ENCODE measurements at regions not wholly inside any gene's neighbourhood (a gene's known extent, or its start where the extent isn't known, plus 50 kb on each side); places are given as distances from the start of the nearest gene placed in this dataset.

DNA sequence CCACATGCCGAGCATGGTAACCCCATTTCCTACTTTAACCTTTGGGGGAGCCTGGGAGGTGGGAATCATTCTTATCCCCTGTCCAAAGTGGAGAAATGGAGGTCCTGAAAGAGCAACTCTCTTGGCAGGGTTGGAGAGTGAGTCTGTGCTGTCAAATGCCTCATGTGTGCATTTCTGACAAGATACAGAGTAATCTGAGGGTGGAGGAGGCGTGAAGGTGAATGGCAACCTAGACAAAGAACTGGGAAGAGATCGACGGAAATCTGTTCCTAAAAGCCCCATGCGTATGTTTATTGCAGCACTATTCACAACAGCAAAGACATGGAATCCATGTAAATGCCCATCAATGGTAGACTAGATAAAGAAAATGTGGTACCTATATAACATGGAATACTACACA lies 63.8 kb upstream of the USP29 start:
- TF ChIP-seq, protein P1, sequence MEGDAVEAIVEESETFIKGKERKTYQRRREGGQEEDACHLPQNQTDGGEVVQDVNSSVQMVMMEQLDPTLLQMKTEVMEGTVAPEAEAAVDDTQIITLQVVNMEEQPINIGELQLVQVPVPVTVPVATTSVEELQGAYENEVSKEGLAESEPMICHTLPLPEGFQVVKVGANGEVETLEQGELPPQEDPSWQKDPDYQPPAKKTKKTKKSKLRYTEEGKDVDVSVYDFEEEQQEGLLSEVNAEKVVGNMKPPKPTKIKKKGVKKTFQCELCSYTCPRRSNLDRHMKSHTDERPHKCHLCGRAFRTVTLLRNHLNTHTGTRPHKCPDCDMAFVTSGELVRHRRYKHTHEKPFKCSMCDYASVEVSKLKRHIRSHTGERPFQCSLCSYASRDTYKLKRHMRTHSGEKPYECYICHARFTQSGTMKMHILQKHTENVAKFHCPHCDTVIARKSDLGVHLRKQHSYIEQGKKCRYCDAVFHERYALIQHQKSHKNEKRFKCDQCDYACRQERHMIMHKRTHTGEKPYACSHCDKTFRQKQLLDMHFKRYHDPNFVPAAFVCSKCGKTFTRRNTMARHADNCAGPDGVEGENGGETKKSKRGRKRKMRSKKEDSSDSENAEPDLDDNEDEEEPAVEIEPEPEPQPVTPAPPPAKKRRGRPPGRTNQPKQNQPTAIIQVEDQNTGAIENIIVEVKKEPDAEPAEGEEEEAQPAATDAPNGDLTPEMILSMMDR (IDR thresholded peaks at IDR 0.05), result no peak
- no peak for TF ChIP-seq POLR2A (IDR thresholded peaks at IDR 0.05)
- no peak for TF ChIP-seq EP300 (IDR thresholded peaks at IDR 0.05; ENCODE audit: low read depth)

Data from transverse colon (tissue), 3 donors.